Spleen (tissue), 7 donors: ENCODE measurements at regions not wholly inside any gene's neighbourhood (a gene's known extent, or its start where the extent isn't known, plus 50 kb on each side); places are given as distances from the start of the nearest gene placed in this dataset.

Source experiments
- CTCF ChIP-seq, 11 experiments: fragments of 200-600 bp in 7 of 11; fragments of 450-650 bp in 4 of 11; sonication (generic) in 4 of 11; IDR thresholded peaks in 8 of 11; conservative IDR thresholded peaks in 3 of 11; 1 replicate in 7 of 11; 2 replicates in 4 of 11; pipeline versions ENCODE4 v1.4.0 to v1.8.0; 2016 to 2021; ENCODE audit warnings: antibody characterized with exemption in 11 of 11, inconsistent platforms in 4 of 11, mild to moderate bottlenecking in 1 of 11
- POLR2A ChIP-seq, 3 donors: fragments of 450-650 bp; IDR thresholded peaks; one replicate each; pipeline ENCODE4 v1.5.1; 2017; ENCODE audit warnings: antibody characterized with exemption in 3 of 3, mild to moderate bottlenecking in 1 of 3
- donor health status: DM: no; HTN: no; CAD: no; lungs with moderate emphysema.
- donor health status: DM: no; HTN: no; CAD: no.
- donor health status: DM: no; HTN: no; CAD: no.

GRCh38 chr2:144827404-144827803 is 307.5 kb upstream of the ZEB2 start:
- TF ChIP-seq CTCF (IDR thresholded peaks at IDR 0.05 in 8 of 11, conservative IDR thresholded peaks at IDR 0.05 in 3 of 11) (no peak), POLR2A (IDR thresholded peaks at IDR 0.05) (no peak)
